Stimulated activated CD4-positive, alpha-beta T cell treated with anti-CD3 and anti-CD28 coated beads, Interleukin-15, amount 100 ng/mL, for 24 hours (primary cell): ENCODE measurements at regions not wholly inside any gene's neighbourhood (a gene's known extent, or its start where the extent isn't known, plus 50 kb on each side); places are given as distances from the start of the nearest gene placed in this dataset.
"Not testable (repeated sequence)": the region's sequence is repeated elsewhere in the genome, so short reads cannot be mapped to it uniquely, and the experiment has no call there.

Experiments
- DNase-seq: peaks from one replicate; pipeline ENCODE4 v3.0.0-alpha.2; 2020

DNA sequence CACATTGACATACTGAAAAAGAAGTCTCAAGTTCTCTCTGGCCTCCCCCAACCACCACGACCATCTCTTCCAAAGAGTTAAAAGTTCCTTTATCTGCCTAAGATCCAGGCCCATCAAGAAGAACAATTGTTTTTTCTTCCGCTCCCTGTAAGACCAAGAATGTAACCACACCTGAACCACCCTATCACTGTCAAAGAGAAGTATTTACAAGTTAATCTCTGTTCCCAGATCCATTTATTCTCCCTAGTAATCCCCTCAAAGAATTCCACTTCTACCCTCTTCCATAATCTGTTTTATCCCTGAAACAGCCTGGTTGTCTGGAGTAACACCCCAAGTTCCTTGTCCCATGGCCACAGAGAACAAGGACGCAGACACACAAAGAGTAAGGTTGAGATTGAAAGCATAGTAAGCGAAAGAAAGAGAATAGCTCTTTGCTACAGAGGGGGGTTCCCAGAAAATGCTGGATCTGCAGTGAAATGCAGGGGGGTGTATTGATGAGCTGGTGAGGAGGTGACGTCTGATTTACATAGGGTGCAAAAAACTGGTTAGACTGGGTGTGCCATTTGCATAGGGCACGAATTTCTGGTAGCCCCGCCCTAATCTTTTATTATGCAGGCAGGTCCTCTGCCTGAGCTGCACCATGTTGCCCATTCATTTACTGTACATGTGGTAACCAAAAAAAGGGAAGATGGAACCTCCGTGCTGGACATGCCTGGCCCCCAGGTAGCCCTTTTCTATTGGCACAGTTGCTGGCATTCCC lies 122.0 kb downstream of the SKIDA1 start:
- DNase-seq, result no peak

- DNase-seq, result no peak
Observed at GRCh38 chr10:21402606-21403083, 122.8 kb downstream of the SKIDA1 start.

- no peak for DNase-seq
Observed at GRCh38 chr10:21401196-21401595, 124.3 kb downstream of the SKIDA1 start.

DNA sequence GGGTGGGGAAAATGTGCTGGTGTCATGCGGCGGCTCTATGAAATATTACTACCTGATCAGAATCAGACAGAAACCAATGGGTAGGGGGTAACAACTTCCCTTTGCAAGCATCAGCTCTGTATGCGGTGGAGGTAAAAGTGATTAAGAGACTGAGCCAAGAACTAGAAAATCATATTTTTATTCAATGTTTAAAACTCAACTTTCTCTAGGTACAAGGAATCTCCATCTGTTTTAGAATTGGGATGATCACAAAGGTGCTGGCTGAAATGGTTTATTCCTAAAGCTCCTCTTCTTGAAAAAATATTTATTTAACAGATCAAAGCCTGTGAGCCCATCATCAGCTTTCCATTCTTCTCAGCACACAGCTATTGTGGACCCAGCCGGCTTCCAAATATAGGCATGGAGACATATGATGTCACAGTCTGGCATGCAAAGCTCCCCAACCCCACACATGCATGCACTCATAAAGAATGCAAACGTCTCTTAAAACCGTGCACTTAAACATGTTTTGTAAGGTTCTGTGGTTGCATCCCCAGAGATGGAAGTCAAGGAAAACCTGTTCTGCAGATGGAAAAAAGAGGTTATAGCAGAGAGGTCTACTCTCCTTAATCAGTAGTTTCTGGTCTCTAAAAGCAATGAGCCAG lies 126.0 kb downstream of the SKIDA1 start:
- no peak for DNase-seq

- DNase-seq, result no peak
Observed at GRCh38 chr10:21398563-21399231, 126.8 kb downstream of the SKIDA1 start.

- no peak for DNase-seq
Observed at GRCh38 chr10:21396889-21397288, 128.6 kb downstream of the SKIDA1 start.

DNA sequence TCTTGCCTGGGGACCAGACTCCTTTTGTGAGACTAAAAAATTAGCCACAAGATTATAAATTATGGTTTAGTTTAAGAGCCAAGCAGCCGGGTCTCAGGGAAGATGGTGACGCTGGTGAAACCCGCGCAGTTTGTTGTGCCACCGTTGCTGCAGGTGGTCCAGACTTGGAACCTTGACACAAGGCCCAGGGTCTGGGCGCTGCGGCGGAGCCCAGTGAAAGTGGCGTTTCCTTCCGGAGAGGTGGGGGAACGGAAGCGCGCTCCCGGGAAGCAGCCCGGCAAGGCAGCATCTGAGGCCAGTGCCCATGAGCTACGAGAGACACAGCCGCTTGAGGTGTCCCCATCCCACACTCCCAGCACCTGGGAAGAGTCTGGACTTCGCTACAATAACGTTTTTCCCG lies 131.6 kb downstream of the SKIDA1 start:
- no peak for DNase-seq

DNA sequence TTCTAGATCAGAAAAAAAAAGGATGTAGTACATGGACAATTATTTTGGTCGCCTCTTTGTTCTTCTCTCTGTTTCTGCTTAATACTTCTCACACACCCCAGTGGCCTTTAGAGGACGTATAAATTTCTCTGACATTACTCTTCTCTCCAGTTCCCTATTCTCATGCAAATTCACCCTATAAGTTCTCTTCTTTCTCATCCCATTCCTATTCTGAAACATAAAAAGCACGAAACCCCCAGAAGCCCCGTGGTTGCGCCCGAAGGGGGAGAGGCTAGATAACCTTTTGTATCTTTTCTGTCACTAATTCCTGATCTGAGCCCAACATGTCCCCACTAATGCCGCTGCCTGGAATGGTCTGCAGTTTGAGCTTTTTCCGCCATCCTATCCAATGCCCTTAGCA lies 136.9 kb downstream of the SKIDA1 start:
- DNase-seq, result no peak

DNA sequence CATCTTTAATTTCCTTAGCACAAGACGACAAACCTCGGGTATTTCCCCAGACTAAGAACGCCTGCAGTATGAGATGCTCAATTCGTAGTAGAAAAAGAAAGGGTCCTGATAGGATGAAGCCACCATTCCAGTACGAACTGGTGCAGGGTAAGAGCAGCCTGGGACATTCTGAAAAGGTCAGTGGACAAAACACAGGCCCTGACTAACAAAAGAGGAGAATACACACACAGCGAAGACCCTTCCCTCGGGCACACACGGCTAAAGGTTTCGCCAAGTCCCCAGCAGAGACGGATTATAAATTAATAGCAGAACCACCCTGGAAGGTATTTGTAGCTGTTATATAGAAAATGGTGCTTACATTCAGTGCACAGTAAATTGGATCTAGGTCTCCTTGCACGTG lies 137.6 kb downstream of the SKIDA1 start:
- no peak for DNase-seq

DNA sequence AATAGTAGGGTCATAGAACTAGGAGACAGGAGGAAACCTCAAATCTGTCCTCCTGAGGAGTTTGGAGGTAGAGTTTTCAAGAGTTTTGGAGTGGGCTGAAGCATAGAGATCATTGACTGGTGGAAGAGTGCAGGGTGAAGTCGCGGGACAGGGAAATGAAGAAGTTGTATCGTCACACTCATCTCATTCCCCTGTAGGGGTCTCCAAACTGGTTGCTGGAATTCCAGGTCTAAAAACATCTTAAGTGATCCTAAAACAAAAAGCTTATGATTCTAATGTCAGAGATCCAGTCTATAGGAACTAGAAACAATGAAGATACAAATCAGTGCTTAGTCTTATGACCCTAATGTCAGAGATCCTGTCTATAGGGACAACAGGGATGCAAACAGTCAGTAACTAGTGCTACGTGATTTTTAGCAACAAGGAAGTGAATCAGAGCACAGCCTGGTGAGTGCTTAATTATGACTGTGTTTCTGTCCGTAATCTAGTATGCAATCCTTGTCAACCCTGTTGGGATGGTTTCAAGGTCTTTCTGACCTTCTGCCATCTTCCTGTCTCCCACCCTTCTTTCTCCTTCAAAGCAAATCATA lies 139.4 kb downstream of the SKIDA1 start:
- no peak for DNase-seq

DNA sequence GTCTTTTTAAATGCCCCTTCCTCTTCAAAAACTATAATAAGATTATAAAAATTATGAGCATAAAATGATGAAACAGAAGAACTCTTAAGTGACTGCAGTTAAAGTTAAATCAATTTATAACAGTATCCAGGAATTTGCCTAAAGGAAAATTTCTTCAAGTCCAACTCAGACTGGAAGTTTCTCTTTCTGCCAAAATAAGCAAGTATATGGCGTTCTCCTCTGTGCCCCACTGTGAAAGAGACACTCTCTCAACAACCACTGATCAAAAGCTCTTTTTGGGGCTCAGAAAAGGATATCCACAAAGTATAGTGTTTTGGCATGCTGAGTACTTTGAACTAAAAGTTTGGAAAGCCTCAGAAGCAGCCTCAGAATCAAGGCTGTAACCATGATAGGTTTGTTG lies 139.9 kb downstream of the SKIDA1 start:
- no peak for DNase-seq

GRCh38 chr10:21379143-21379542 lies 146.3 kb downstream of the SKIDA1 start:
- DNase-seq, result no peak

- DNase-seq, result not testable (repeated sequence)
Observed at GRCh38 chr10:21375274-21375673, 150.2 kb downstream of the SKIDA1 start.

DNA sequence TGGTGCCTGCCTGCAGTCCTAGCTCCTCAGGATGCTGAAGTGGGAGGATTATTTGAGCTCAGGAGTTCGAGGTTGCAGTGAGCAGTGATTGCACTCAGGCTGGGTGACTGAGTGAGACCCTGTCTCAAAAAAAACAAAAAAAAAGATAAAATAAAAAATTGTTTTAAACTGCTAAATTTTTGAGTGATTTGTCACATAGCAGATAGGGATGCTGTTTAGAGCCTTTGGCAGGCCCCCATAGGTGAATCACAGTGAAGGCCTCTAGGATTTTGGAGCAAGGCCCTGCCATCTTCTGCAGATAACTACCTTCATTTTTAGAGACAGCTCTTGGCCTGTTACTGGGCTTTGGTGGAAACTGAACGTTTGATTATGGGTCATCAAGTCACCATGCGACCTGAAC lies 151.6 kb downstream of the SKIDA1 start:
- DNase-seq, result not testable (repeated sequence)

DNA sequence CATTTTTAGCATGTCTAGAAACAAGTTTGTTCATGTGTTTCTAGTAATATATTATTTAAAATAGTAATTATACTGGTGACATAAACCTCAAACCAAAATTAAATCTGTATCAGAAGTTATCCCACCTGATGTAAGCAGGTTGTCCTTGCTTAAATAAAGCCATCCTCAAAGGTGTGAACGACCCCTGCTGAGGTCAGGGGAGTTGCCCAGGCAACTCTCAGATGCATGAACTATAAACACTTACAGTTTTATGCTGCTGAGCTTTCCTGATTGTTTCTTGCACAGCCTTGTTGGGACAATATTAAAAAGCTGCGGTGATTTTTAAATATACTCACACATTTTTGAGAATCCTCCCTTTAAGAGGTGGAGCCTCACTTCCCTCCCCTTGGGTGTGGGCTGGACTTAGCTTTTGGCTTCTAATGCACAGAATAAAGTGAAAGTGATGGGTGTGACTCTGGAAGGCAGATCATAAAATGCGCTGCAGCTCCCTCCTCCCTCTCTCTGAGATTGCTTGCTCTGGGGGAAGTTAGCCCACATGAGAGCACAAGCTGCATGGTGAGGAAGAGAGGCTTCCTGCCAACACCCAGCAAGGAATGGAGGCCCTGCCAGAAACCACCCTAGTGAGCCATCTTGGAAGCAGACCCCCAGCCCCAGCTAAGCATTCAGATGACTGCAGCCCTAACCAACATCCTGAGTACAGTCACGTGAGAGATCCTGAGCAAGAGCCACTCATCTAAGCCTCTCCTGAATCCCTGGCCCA lies 152.7 kb downstream of the SKIDA1 start:
- DNase-seq, result peak; percentile 50

GRCh38 chr10:21369697-21370096 lies 155.8 kb downstream of the SKIDA1 start:
- no peak for DNase-seq

- DNase-seq, result peak; percentile 10
Observed at GRCh38 chr10:21368728-21369425, 156.6 kb downstream of the SKIDA1 start.

- no peak for DNase-seq
Observed at GRCh38 chr10:21368022-21368582, 157.4 kb downstream of the SKIDA1 start.

- not testable (repeated sequence) for DNase-seq
Observed at GRCh38 chr10:21366108-21366507, 159.4 kb downstream of the SKIDA1 start.

DNA sequence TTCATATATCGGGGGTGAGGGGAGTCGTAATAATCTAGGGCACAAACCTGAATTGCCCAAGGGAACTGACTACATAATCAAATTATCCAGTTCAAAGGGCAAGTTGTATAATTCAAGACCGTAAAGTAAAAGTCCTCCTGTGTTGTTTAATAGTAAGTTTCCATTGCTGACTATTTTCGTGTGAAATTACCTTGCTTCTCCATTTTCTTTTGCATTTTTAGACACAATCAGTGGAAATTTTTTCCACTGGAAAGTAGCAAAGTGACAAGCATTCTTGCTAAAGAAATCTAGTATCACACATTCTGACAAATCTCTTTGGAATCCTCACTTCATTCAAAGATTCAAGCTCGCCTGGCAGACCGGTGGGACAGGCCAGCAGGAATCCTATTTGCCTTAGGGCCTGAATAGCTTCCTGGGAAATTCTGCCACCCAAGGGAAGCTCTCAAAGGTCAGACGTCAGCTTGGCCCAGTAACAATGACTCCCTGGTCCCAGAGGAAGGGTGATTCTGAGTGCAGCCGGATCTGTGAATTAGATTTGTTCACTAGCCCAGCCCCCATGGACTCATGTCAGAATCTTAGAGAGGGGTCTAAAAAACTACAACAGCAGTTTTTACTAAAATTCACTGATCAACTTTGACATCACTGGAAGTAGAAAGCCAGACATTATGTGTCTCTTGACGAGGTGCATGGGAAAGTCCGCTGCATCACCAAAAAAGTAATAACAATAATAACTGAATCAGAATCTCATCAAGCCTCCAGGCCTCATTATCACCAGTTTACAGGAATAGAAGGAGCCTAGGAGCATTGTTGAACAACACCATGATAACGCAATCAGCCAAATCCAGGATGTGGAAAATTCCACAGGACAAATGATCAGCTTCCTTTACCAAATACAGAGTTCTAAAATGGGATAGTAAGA lies 161.0 kb downstream of the SKIDA1 start:
- DNase-seq, result no peak

DNA sequence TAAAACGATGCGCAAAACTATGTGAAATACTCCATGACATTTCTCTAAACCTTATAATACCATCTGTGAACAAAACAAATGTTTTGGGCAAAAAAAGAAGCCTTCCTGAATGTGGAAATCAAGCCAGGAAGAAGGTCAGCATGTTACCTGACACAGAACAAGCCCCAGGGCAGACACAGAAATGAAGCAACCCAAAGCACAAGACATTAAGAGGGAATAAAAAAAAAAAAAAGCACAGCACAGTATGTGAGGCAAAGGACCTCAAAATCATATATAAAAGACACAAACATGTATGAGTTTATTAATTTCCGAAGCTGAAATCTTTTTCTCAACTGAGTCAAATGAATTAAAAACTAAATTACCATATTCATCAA lies 161.8 kb downstream of the SKIDA1 start:
- DNase-seq, result no peak
